ENCODE measurements at regions not wholly inside any gene's neighbourhood (a gene's known extent, or its start where the extent isn't known, plus 50 kb on each side); places are given as distances from the start of the nearest gene placed in this dataset.

DNA sequence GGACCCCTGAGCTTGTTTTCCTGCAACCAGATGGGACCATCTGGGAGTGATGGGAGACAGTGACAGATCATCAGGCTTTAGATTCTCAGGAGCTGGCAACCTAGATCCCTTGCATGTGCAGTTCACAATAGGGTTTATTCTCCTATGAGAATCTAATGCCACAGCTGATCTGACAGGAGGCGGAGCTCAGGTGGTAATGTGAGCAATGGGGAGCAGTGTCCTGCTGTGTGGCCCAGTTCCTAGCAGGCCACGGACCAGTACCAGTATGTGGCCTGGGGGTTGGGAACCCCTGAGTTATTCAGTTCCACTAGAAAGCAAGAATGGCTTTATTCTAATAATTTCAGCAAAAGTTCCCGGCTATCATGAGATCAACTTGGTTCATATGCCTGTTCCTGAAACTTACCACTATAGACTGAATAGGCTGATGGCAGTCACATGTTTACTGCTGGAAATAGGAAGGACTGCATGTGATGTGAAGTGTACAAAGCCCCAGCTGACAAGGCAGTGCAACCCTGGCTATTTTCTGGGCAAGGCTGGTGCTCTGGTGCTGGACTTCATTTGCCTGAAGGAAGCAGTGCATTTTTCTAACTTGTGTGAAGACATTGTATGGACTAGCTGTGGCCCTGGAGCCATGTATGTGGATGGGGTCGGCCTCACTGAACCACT, 107.2 kb downstream of the SPRY1 start:
- Mint-ChIP-seq H3K27ac (no peak overlapping the region), H3K9me3 (peaks cover 5% of the 10 kb centered on the region), H3K4me3 (no peak overlapping the region), H3K27me3 (peaks cover 30% of the 10 kb centered on the region), H3K4me1 (ENCODE audit: low read depth) (peaks cover 4% of the 10 kb centered on the region), H3K36me3 (no peaks in the 10 kb centered on the region)
- no peak for DNase-seq
- CTCF ChIA-PET = no interaction called here
- POLR2A ChIA-PET = no interaction called here
- intact Hi-C loops (cut with micrococcal nuclease) = no loop called here

DNA sequence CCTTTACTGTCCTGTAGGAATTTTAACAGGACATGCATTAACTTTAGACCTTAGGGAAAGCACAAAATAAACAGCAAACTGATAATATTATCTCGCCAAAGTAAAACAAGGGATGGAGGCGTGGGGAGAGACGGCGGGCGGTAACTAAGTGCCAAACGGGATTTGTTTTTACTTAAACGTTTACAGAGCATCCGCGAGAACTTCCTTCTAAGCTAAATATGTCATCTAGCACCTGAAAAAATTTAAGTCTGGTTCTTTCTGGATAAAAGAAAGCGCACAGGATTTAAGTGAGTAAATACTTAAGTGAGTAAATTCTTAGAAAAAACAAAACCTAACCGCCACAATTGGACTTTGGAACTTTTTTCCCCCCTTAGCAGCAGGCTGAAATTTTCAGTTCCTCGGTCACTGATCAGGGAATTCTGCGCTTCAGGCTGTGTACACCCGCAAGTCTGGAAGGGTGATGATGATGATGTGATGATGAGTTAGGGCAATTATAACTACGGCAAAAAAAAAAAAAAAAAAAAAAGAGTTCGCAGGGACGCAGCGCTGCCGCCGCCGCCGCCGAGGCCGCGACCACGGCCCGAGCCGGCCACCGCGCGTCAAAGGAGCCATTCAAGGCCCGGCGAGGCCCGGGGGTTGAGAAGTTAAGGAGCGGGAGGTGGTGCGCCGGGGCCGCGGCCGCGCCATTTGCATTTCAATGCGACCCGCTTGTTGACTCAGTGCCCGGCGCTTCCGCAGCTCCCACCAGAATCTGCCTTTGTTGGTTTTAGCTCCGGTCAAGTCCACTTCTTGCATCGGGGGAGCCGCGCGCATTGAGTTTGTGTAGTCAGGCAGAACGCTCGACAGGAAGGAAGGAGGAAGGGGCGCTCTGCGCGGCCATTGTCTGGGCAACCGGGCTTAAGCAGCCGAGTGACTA, 108.8 kb downstream of the SPRY1 start:
- CTCF ChIA-PET = no interaction called here
- no peaks in the 10 kb centered on the region for H3K36me3 Mint-ChIP-seq
- POLR2A ChIA-PET = no interaction called here
- no peak overlapping the region for H3K27ac Mint-ChIP-seq
- H3K4me1 Mint-ChIP-seq (ENCODE audit: low read depth) = peaks cover 4% of the 10 kb centered on the region
- DNase-seq = peak; percentile 16
- H3K9me3 Mint-ChIP-seq = no peaks in the 10 kb centered on the region
- intact Hi-C loops (cut with micrococcal nuclease) = loop anchor here (1.0 kb wide), 1 partner anchor 106 kb away; no protein-coding TSS in a partner anchor
- peak overlapping the region; percentile 60 for H3K4me3 Mint-ChIP-seq
- H3K27me3 Mint-ChIP-seq = peaks cover 30% of the 10 kb centered on the region

DNA sequence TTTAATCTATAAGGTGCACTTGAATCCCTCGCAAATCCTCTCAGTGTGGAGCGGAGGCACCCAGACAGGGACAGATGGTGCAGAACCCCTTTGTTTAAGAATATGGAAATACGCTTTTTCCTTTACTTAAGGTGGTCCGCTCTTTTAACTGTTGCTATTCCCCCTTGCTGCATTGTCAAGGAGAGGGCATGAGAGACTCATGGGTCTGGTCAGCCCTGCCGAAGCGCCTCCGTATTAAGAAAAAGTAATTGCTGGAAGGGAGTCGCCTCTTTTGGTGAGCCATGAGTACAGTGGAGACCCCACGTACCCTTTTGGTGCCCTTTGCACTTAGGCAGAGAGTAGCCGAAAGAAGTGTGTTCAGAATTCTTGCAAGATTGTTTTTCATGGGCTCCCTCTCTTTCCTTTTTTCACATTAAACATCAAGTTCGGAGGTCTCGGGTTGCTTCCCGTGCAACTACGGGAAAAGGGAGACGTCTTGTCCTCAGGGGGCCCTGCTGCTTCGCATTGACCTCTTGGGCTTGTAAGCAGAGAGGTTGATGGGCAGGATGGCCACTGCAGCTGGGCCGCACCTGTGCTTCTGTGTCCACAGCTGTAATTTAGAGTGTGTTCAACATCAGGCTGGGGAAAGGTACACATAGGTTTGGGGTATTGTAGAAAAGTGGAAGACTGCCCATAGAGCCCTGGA, 109.6 kb downstream of the SPRY1 start:
- Mint-ChIP-seq H3K27me3 (peaks cover 28% of the 10 kb centered on the region), H3K36me3 (no peaks in the 10 kb centered on the region), H3K4me1 (ENCODE audit: low read depth) (peaks cover 4% of the 10 kb centered on the region), H3K27ac (no peak overlapping the region), H3K4me3 (peak overlapping the region; percentile 60), H3K9me3 (no peaks in the 10 kb centered on the region)
- no peak for DNase-seq
- POLR2A ChIA-PET = no interaction called here
- intact Hi-C loops (cut with micrococcal nuclease) = no loop called here
- CTCF ChIA-PET = no interaction called here

DNA sequence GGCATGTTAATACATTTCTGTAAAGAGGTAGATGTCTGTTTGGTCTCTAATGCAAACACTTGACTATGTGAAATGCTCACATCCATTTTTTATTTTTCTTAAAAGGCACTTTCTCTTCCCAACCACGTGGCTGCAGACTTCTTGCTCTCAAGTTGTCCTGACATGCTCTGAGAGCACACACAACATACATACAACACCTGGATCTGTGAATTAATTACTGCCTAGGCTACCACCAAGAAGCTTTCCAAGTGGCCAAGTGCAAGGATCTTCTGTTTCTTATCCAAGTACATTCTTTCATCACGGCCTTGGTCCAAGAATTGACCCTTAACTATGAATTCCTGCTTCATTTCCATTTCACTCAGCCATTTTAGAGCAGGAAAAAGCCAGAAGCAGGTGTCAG, 110.8 kb downstream of the SPRY1 start:
- H3K36me3 Mint-ChIP-seq = no peaks in the 10 kb centered on the region
- DNase-seq = no peak
- no peaks in the 10 kb centered on the region for H3K9me3 Mint-ChIP-seq
- ChIA-PET CTCF (no interaction called here), POLR2A (no interaction called here)
- H3K27ac Mint-ChIP-seq = no peak overlapping the region
- H3K4me1 Mint-ChIP-seq (ENCODE audit: low read depth) = peaks cover 4% of the 10 kb centered on the region
- no peak overlapping the region for H3K4me3 Mint-ChIP-seq
- intact Hi-C loops (cut with micrococcal nuclease) = no loop called here
- peaks cover 28% of the 10 kb centered on the region for H3K27me3 Mint-ChIP-seq

DNA sequence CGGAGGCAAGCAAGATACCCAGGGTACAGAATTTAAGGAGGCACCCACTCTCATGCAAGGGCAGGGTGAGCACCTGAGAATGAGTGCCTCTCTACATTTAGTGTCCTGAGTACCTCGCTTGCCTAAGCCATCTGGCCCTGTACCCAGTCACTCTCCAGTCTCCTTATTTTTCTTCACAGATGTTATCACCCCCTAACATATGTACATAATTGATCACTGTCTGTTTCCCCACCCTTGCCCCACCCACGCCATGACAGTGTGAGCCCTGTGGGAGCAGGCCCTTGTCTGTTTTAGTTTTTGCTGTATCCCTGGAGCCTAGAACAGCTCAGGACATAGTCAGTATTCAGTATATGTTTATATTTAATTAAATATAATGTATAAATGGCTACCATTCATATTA, 113.6 kb downstream of the SPRY1 start:
- intact Hi-C loops (cut with micrococcal nuclease) = no loop called here
- H3K27me3 Mint-ChIP-seq = peaks cover 14% of the 10 kb centered on the region
- ChIA-PET POLR2A (no interaction called here), CTCF (no interaction called here)
- H3K4me3 Mint-ChIP-seq = no peak overlapping the region
- H3K9me3 Mint-ChIP-seq = no peaks in the 10 kb centered on the region
- H3K27ac Mint-ChIP-seq = no peak overlapping the region
- no peak for DNase-seq
- no peaks in the 10 kb centered on the region for H3K36me3 Mint-ChIP-seq
- H3K4me1 Mint-ChIP-seq (ENCODE audit: low read depth) = peaks cover 2% of the 10 kb centered on the region

DNA sequence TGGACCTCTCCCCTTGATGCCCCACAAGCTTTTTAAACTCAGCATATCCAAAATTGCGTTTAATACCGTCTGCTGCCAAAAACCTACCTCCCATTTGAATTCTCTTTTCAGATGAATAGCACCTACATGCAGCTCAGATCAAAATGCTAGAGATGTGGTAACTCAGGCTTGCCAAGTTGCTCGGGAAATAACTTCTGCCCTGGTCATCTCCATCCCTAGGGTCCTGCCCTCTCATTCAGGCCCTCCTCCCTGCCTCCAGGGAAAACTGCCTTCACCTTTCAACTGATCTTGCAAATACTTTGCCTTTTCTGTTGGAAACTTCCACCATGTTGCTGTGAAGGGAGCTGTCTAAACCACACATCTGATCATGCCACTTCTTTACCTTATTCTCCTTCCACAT, 114.1 kb downstream of the SPRY1 start:
- CTCF ChIA-PET = no interaction called here
- Mint-ChIP-seq H3K4me1 (ENCODE audit: low read depth) (no peaks in the 10 kb centered on the region), H3K27me3 (peaks cover 11% of the 10 kb centered on the region), H3K27ac (no peak overlapping the region), H3K36me3 (no peaks in the 10 kb centered on the region), H3K4me3 (no peak overlapping the region), H3K9me3 (no peaks in the 10 kb centered on the region)
- POLR2A ChIA-PET = no interaction called here
- no peak for DNase-seq
- intact Hi-C loops (cut with micrococcal nuclease) = no loop called here

DNA sequence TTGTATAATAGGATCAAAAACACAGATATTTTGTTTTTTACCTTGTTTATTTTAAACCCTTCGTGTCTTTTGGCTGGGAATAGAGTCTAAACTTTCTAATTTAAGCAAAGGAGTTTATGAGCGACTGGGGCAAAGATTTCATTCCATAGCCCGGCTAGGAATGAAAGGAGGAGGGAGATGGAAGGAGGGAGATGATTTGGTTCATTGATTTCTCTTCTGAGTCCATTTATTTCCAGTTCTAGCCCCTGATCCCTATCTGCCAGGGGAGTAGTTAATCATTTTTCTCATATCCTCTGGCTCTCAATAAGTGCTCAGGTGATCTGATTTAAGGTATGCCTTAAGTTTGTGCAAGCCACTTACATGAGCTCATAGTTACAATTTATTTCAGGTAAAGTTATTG, 120.0 kb downstream of the SPRY1 start:
- no peak for DNase-seq
- Mint-ChIP-seq H3K9me3 (no peaks in the 10 kb centered on the region), H3K4me3 (no peak overlapping the region), H3K36me3 (no peaks in the 10 kb centered on the region), H3K27me3 (peaks cover 3% of the 10 kb centered on the region), H3K27ac (no peak overlapping the region), H3K4me1 (ENCODE audit: low read depth) (no peaks in the 10 kb centered on the region)
- ChIA-PET CTCF (no interaction called here), POLR2A (no interaction called here)
- intact Hi-C loops (cut with micrococcal nuclease) = no loop called here

DNA sequence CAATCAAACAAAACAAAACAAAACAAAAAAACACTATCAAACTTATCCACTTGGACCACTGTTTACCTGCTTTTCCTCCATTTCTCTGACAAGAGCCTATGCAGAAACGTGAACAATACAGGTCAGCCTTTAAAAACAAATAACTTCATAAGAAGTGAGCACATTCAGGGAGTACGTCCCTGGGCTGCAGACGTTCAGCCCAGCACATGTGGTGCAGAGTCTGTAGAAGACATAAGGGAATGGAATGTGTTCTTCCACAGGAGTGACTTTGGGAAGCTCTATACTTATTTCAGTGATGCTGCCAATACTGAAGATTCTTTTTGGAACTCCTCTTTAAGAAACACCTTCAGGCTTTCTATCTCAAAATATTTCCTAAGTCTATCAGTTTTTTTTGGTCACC, 120.6 kb downstream of the SPRY1 start:
- Mint-ChIP-seq H3K27me3 (peaks cover 3% of the 10 kb centered on the region), H3K36me3 (no peaks in the 10 kb centered on the region), H3K27ac (no peak overlapping the region), H3K4me3 (no peak overlapping the region), H3K9me3 (no peaks in the 10 kb centered on the region), H3K4me1 (ENCODE audit: low read depth) (no peaks in the 10 kb centered on the region)
- no peak for DNase-seq
- ChIA-PET CTCF (no interaction called here), POLR2A (interaction anchor here (0.6 kb wide), 1 partner anchor 176 kb away, joined by 3 read pairs; no protein-coding TSS in a partner anchor)
- intact Hi-C loops (cut with micrococcal nuclease) = no loop called here

DNA sequence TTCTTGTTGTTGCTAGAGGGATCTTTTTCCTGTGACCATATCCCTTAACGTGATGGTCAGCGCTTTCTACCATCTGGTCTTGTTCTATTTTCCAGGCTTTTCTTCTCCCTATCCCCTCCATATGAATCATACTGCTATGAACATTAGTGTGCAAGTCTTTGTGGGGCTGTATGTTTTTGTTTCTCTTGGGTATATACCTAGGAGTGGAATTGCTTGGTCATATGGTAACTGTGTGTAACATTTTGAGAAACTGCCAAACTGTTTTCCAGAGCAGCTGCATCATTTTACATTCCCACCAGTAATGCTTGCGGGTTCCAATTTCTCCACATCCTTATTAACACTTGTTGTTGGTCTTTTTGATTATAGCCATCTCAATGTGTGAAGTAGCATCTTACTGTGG, 121.4 kb downstream of the SPRY1 start:
- H3K4me1 Mint-ChIP-seq (ENCODE audit: low read depth) = no peaks in the 10 kb centered on the region
- H3K4me3 Mint-ChIP-seq = no peak overlapping the region
- no peak overlapping the region for H3K27ac Mint-ChIP-seq
- no peak for DNase-seq
- POLR2A ChIA-PET = no interaction called here
- H3K36me3 Mint-ChIP-seq = no peaks in the 10 kb centered on the region
- intact Hi-C loops (cut with micrococcal nuclease) = no loop called here
- CTCF ChIA-PET = no interaction called here
- peaks cover 3% of the 10 kb centered on the region for H3K27me3 Mint-ChIP-seq
- no peaks in the 10 kb centered on the region for H3K9me3 Mint-ChIP-seq

DNA sequence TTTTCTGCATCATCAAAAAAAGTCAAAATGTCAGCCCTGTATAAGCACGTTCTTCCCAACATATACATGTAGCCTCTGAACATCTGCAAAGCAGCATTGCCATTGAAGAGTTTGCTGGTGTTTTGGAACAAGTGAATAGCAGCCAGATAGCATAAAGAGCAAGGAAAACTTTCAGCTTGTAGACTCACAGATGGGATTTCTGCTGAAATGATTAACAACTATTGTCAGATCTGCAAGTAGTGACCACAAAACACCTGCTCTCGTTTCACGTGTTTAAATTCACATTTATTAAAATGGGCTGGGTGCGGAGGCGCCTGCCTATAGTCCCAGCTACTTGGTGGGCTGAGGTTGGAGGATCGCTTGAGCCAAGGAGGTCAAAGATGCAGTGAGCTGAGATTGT, 123.7 kb downstream of the SPRY1 start:
- Mint-ChIP-seq H3K9me3 (no peaks in the 10 kb centered on the region), H3K36me3 (no peaks in the 10 kb centered on the region), H3K4me1 (ENCODE audit: low read depth) (no peaks in the 10 kb centered on the region), H3K27ac (no peak overlapping the region), H3K27me3 (peaks cover 3% of the 10 kb centered on the region), H3K4me3 (no peak overlapping the region)
- ChIA-PET CTCF (no interaction called here), POLR2A (no interaction called here)
- no peak for DNase-seq
- intact Hi-C loops (cut with micrococcal nuclease) = no loop called here

DNA sequence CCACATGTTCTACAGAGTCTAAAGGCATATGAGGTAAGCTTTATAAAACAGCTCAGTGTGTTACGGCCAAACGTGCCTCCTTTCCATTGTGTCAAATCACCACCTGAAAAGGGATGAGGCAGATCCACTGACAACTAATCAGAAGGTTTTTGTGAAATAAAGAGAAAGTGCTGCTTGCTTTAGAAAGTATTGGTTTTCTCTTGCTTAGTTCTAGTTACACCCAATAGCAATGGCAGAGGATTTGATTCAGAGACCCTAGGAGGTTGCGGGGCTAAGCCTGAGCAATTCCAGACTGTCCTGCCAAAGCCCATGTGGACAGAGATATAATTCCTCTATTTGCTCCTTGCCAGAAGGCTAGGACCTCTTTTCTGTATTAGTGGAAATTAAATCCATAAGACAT, 125.5 kb downstream of the SPRY1 start:
- H3K4me1 Mint-ChIP-seq (ENCODE audit: low read depth) = peaks cover 3% of the 10 kb centered on the region
- H3K9me3 Mint-ChIP-seq = no peaks in the 10 kb centered on the region
- peaks cover 5% of the 10 kb centered on the region for H3K27me3 Mint-ChIP-seq
- H3K4me3 Mint-ChIP-seq = no peak overlapping the region
- DNase-seq = no peak
- intact Hi-C loops (cut with micrococcal nuclease) = no loop called here
- POLR2A ChIA-PET = no interaction called here
- CTCF ChIA-PET = no interaction called here
- H3K27ac Mint-ChIP-seq = no peak overlapping the region
- no peaks in the 10 kb centered on the region for H3K36me3 Mint-ChIP-seq

DNA sequence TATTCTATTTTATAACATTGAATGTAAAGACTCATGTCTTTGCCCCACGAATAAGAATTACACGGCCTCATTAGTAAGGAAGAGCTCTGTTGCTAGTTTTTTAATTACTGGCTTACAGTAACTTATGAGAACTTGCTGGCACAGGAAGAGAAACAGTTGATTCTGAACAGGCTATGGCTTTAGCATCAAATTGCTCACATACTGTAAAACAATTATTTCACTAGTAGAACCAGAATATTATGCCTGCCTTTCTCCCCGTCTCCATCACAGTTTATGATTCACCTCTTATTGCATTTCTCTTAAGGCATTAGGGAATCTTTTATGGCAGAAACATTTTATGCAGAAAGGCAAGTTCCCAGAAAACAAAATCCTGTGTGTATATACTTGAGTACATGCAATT, 126.1 kb downstream of the SPRY1 start:
- POLR2A ChIA-PET = no interaction called here
- CTCF ChIA-PET = no interaction called here
- Mint-ChIP-seq H3K36me3 (no peaks in the 10 kb centered on the region), H3K27ac (no peak overlapping the region), H3K9me3 (no peaks in the 10 kb centered on the region), H3K4me3 (no peak overlapping the region), H3K27me3 (peaks cover 5% of the 10 kb centered on the region), H3K4me1 (ENCODE audit: low read depth) (peaks cover 3% of the 10 kb centered on the region)
- no peak for DNase-seq
- intact Hi-C loops (cut with micrococcal nuclease) = no loop called here

Data from activated CD4-positive, alpha-beta memory T cell treated with anti-CD3 and anti-CD28 coated beads for 36 hours (primary cell).